Liver (tissue), 8 donors: ENCODE measurements at regions not wholly inside any gene's neighbourhood (a gene's known extent, or its start where the extent isn't known, plus 50 kb on each side); places are given as distances from the start of the nearest gene placed in this dataset.

ENCODE experiments used
- DNase-seq: peaks from one replicate; pipeline ENCODE4 v3.0.0-alpha.2; 2017; ENCODE audit warnings: low spot score
- H3K27ac ChIP-seq, 2 donors: one replicate each; pipeline ENCODE4 v1.7.0; 2013; ENCODE audit warnings: inconsistent platforms in 2 of 2, low read length in 2 of 2, control low read depth in 1 of 2, low read depth in 1 of 2, mild to moderate bottlenecking in 1 of 2
- H3K27me3 ChIP-seq, 4 donors: one replicate each; pipeline versions ENCODE4 v1.6.1 to v1.7.0; 2013; ENCODE audit warnings: low read length in 3 of 4, inconsistent platforms in 1 of 4, mild to moderate bottlenecking in 1 of 4, moderate library complexity in 1 of 4; ENCODE audit not compliant: control insufficient read depth in 4 of 4, insufficient read depth in 4 of 4
- H3K36me3 ChIP-seq, 4 donors: one replicate each; pipeline versions ENCODE4 v1.6.1 to v1.7.0; 2013; ENCODE audit warnings: low read length in 3 of 4, mild to moderate bottlenecking in 3 of 4, low read depth in 1 of 4, moderate library complexity in 1 of 4; ENCODE audit not compliant: control insufficient read depth in 4 of 4, insufficient read depth in 3 of 4
- H3K4me1 ChIP-seq, 4 donors: one replicate each; pipeline versions ENCODE4 v1.6.1 to v1.7.0; 2013; ENCODE audit warnings: low read length in 3 of 4, mild to moderate bottlenecking in 3 of 4, moderate library complexity in 1 of 4; ENCODE audit not compliant: control insufficient read depth in 4 of 4, insufficient read depth in 4 of 4
- H3K4me3 ChIP-seq, 3 donors: one replicate each; pipeline versions ENCODE4 v1.6.1 to v1.7.0; 2013; ENCODE audit warnings: low read length in 3 of 3, control low read depth in 1 of 3, low read depth in 1 of 3, mild to moderate bottlenecking in 1 of 3
- H3K9ac ChIP-seq, 2 donors: one replicate each; pipeline ENCODE4 v1.7.0; 2013; ENCODE audit warnings: low read length in 2 of 2, mild to moderate bottlenecking in 2 of 2, moderate library complexity in 2 of 2, control low read depth in 1 of 2, low read depth in 1 of 2
- H3K9me3 ChIP-seq, 4 donors: one replicate each; pipeline versions ENCODE4 v1.6.1 to v1.7.0; 2013; ENCODE audit warnings: low read length in 3 of 4; ENCODE audit not compliant: control insufficient read depth in 4 of 4
- ATF3 ChIP-seq: IDR thresholded peaks from 2 replicates; pipeline ENCODE4 v1.6.1; 2016; ENCODE audit warnings: antibody characterized with exemption
- CTCF ChIP-seq: fragments of 150-350 bp; IDR thresholded peaks from 2 replicates; pipeline ENCODE4 v1.5.1; 2017; ENCODE audit warnings: improper control_type of control experiment, low read depth, low read length; ENCODE audit not compliant: missing input control
- FOXA1 ChIP-seq: IDR thresholded peaks from 2 replicates; pipeline ENCODE4 v1.6.1; 2016; ENCODE audit warnings: antibody characterized with exemption
- FOXA2 ChIP-seq: IDR thresholded peaks from 2 replicates; pipeline ENCODE4 v1.6.1; 2016; ENCODE audit warnings: antibody characterized with exemption
- GABPA ChIP-seq, 2 donors: IDR thresholded peaks in 1 of 2; conservative IDR thresholded peaks in 1 of 2; 2 replicates each; pipeline ENCODE4 v1.6.1; 2016; ENCODE audit warnings: antibody characterized with exemption in 2 of 2, mild to moderate bottlenecking in 1 of 2, moderate library complexity in 1 of 2
- HNF4A ChIP-seq, 2 donors: conservative IDR thresholded peaks; 2 replicates each; pipeline ENCODE4 v1.6.1; 2016; ENCODE audit warnings: antibody characterized with exemption in 2 of 2, mild to moderate bottlenecking in 2 of 2
- HNF4G ChIP-seq: IDR thresholded peaks from 2 replicates; pipeline ENCODE4 v1.6.1; 2016; ENCODE audit warnings: antibody characterized with exemption
- JUND ChIP-seq, 2 donors: IDR thresholded peaks; 2 replicates each; pipeline ENCODE4 v1.6.1; 2016; ENCODE audit warnings: antibody characterized with exemption in 2 of 2
- MAX ChIP-seq: IDR thresholded peaks from 2 replicates; pipeline ENCODE4 v1.6.1; 2016; ENCODE audit warnings: antibody characterized with exemption
- NR2F2 ChIP-seq: IDR thresholded peaks from 2 replicates; pipeline ENCODE4 v1.6.1; 2016; ENCODE audit warnings: antibody characterized with exemption
- RAD21 ChIP-seq, 2 donors: IDR thresholded peaks; 2 replicates each; pipeline ENCODE4 v1.6.1; 2016; ENCODE audit warnings: antibody characterized with exemption in 2 of 2, mild to moderate bottlenecking in 2 of 2
- REST ChIP-seq: IDR thresholded peaks from 2 replicates; pipeline ENCODE4 v1.6.1; 2016; ENCODE audit warnings: antibody characterized with exemption, mild to moderate bottlenecking
- RXRA ChIP-seq, 2 donors: IDR thresholded peaks; 2 replicates each; pipeline ENCODE4 v1.6.1; 2017 to 2018; ENCODE audit warnings: antibody characterized with exemption in 2 of 2, mild to moderate bottlenecking in 1 of 2
- SP1 ChIP-seq: IDR thresholded peaks from 2 replicates; pipeline ENCODE4 v1.6.1; 2018; ENCODE audit warnings: antibody characterized with exemption, mild to moderate bottlenecking
- TAF1 ChIP-seq: conservative IDR thresholded peaks from 2 replicates; pipeline ENCODE4 v1.6.1; 2016; ENCODE audit warnings: antibody characterized with exemption, mild to moderate bottlenecking
- YY1 ChIP-seq: IDR thresholded peaks from 2 replicates; pipeline ENCODE4 v1.6.1; 2016; ENCODE audit warnings: antibody characterized with exemption, mild to moderate bottlenecking
- ZBTB33 ChIP-seq: IDR thresholded peaks from 2 replicates; pipeline ENCODE4 v1.6.1; 2016; ENCODE audit warnings: antibody characterized with exemption
- WGBS: extraction: QIAGEN DNeasy Blood & Tissue Kit; methylation state at CpG from one replicate; pipeline ENCODE4 v1.1.7; 2013; 5-methylcytosine and 5-hydroxymethylcytosine counted together
- donor health status: healthy.
- donor health status: healthy.
- donor health status: healthy.
- donor health status: healthy.
- donor health status: healthy.

- Histone ChIP-seq H3K9me3 (no peaks in the 10 kb centered on the region), H3K9ac (no peak overlapping the region), H3K4me3 (no peak overlapping the region), H3K27me3 (peaks cover 0 to 8% (median 2%) of the 10 kb centered on the region in 4 donors), H3K4me1 (no peaks in the 10 kb centered on the region), H3K36me3 (no peaks in the 10 kb centered on the region), H3K27ac (no peak overlapping the region)
- no peak for TF ChIP-seq NR2F2
- DNase-seq, result no peak
- WGBS, result 14% methylated on average over 6 of the region's 6 CpGs
Observed at GRCh38 chr5:87754009-87754757, 341.5 kb upstream of the CCNH start.

GRCh38 chr5:87752362-87752761 lies 339.6 kb upstream of the CCNH start:
- peaks cover 0 to 8% (median 2%) of the 10 kb centered on the region in 4 donors for H3K27me3 ChIP-seq
- H3K27ac ChIP-seq, result no peak overlapping the region
- DNase-seq, result no peak
- WGBS, result 73% methylated on average over 4 of the region's 4 CpGs
- TF ChIP-seq CTCF (no peak), MAX (no peak), HNF4A (conservative IDR thresholded peaks at IDR 0.05) (no peak), SP1 (no peak), FOXA2 (no peak), HNF4G (no peak), YY1 (no peak), RXRA (IDR thresholded peaks at IDR 0.05) (no peak), NR2F2 (no peak)
- no peak overlapping the region for H3K4me3 ChIP-seq
- H3K9ac ChIP-seq, result no peak overlapping the region
- no peaks in the 10 kb centered on the region for H3K4me1 ChIP-seq
- no peaks in the 10 kb centered on the region for H3K9me3 ChIP-seq
- no peaks in the 10 kb centered on the region for H3K36me3 ChIP-seq

GRCh38 chr5:87751824-87752223 lies 339.1 kb upstream of the CCNH start:
- H3K36me3 ChIP-seq, result no peaks in the 10 kb centered on the region
- no peaks in the 10 kb centered on the region for H3K9me3 ChIP-seq
- no peak for TF ChIP-seq RAD21 (IDR thresholded peaks at IDR 0.05)
- no peak for TF ChIP-seq FOXA2
- no peak for TF ChIP-seq CTCF
- TF ChIP-seq JUND (IDR thresholded peaks at IDR 0.05), result no peak
- TF ChIP-seq GABPA (IDR thresholded peaks at IDR 0.05 in 1 of 2, conservative IDR thresholded peaks at IDR 0.05 in 1 of 2), result no peak
- no peak for TF ChIP-seq RXRA (IDR thresholded peaks at IDR 0.05)
- TF ChIP-seq ATF3, result no peak
- no peak for TF ChIP-seq REST
- no peak for TF ChIP-seq SP1
- no peak for TF ChIP-seq FOXA1
- no peak for TF ChIP-seq MAX
- TF ChIP-seq ZBTB33, result no peak
- TF ChIP-seq NR2F2, result no peak
- TF ChIP-seq YY1, result no peak
- no peak for TF ChIP-seq TAF1
- DNase-seq, result no peak
- H3K4me1 ChIP-seq, result no peaks in the 10 kb centered on the region
- WGBS, result 78% methylated on average over 4 of the region's 4 CpGs
- no peak overlapping the region for H3K27ac ChIP-seq
- no peak overlapping the region for H3K4me3 ChIP-seq
- no peak overlapping the region for H3K9ac ChIP-seq
- peaks cover 0 to 8% (median 2%) of the 10 kb centered on the region in 4 donors for H3K27me3 ChIP-seq
